ENCODE measurements at regions not wholly inside any gene's neighbourhood (a gene's known extent, or its start where the extent isn't known, plus 50 kb on each side); places are given as distances from the start of the nearest gene placed in this dataset.

- Histone ChIP-seq H3K9ac (ENCODE audit: insufficient read depth, low read length) (no peak overlapping the region), H3K79me2 (ENCODE audit: control insufficient read depth, insufficient read depth, low read length) (no peaks in the 10 kb centered on the region), H2AFZ (ENCODE audit: low read length) (no peak overlapping the region), H3K9me3 (ENCODE audit: control insufficient read depth, insufficient read depth, low read depth, low read length) (no peaks in the 10 kb centered on the region), H3K4me1 (ENCODE audit: control insufficient read depth, extremely low read depth, insufficient read depth, low read length) (no peaks in the 10 kb centered on the region), H3K4me2 (ENCODE audit: extremely low read depth, insufficient read depth, low read length) (no peak overlapping the region), H3K36me3 (ENCODE audit: control insufficient read depth, insufficient read depth, low read length) (no peaks in the 10 kb centered on the region), H3K27ac (ENCODE audit: insufficient read depth, low read length) (no peak overlapping the region), H3K4me3 (replicated peaks in 1 of 4; ENCODE audit: control extremely low read depth in 1 of 4, insufficient read depth in 1 of 4, low read depth in 3 of 4, low read length in 4 of 4) (no peak overlapping the region), H3K27me3 (ENCODE audit: control insufficient read depth, insufficient read depth, low read length) (no peaks in the 10 kb centered on the region), H4K20me1 (ENCODE audit: control insufficient read depth, extremely low read depth, insufficient read depth, low read length) (no peaks in the 10 kb centered on the region)
- no peak for DNase-seq (ENCODE audit: low read depth in 2 of 2)
- no peak for TF ChIP-seq CTCF (conservative IDR thresholded peaks at IDR 0.05 in 1 of 2, IDR thresholded peaks at IDR 0.05 in 1 of 2; ENCODE audit: low read depth in 1 of 2, low read length in 2 of 2)
- no peak for TF ChIP-seq EZH2 (IDR thresholded peaks at IDR 0.05; ENCODE audit: low read length, missing control alignments)
Measured at GRCh38 chr9:18275313-18275990, 198.5 kb upstream of the ADAMTSL1 start.

GRCh38 chr9:18281291-18281690 is 192.7 kb upstream of the ADAMTSL1 start:
- no peak overlapping the region for H3K27ac ChIP-seq (ENCODE audit: insufficient read depth, low read length)
- TF ChIP-seq CTCF (conservative IDR thresholded peaks at IDR 0.05 in 1 of 2, IDR thresholded peaks at IDR 0.05 in 1 of 2; ENCODE audit: low read depth in 1 of 2, low read length in 2 of 2): no peak
- TF ChIP-seq EZH2 (IDR thresholded peaks at IDR 0.05; ENCODE audit: low read length, missing control alignments): no peak
- no peak overlapping the region for H2AFZ ChIP-seq (ENCODE audit: low read length)
- no peak overlapping the region for H3K4me2 ChIP-seq (ENCODE audit: extremely low read depth, insufficient read depth, low read length)
- no peaks in the 10 kb centered on the region for H3K36me3 ChIP-seq (ENCODE audit: control insufficient read depth, insufficient read depth, low read length)
- H3K79me2 ChIP-seq (ENCODE audit: control insufficient read depth, insufficient read depth, low read length): no peaks in the 10 kb centered on the region
- no peaks in the 10 kb centered on the region for H3K4me1 ChIP-seq (ENCODE audit: control insufficient read depth, extremely low read depth, insufficient read depth, low read length)
- no peaks in the 10 kb centered on the region for H3K9me3 ChIP-seq (ENCODE audit: control insufficient read depth, insufficient read depth, low read depth, low read length)
- H3K9ac ChIP-seq (ENCODE audit: insufficient read depth, low read length): no peak overlapping the region
- H3K27me3 ChIP-seq (ENCODE audit: control insufficient read depth, insufficient read depth, low read length): no peaks in the 10 kb centered on the region
- H4K20me1 ChIP-seq (ENCODE audit: control insufficient read depth, extremely low read depth, insufficient read depth, low read length): no peaks in the 10 kb centered on the region
- no peak for DNase-seq (ENCODE audit: low read depth in 2 of 2)
- H3K4me3 ChIP-seq (replicated peaks in 1 of 4; ENCODE audit: control extremely low read depth in 1 of 4, insufficient read depth in 1 of 4, low read depth in 3 of 4, low read length in 4 of 4): no peak overlapping the region

- no peak overlapping the region for H3K9ac ChIP-seq (ENCODE audit: insufficient read depth, low read length)
- H3K9me3 ChIP-seq (ENCODE audit: control insufficient read depth, insufficient read depth, low read depth, low read length): no peaks in the 10 kb centered on the region
- no peaks in the 10 kb centered on the region for H3K36me3 ChIP-seq (ENCODE audit: control insufficient read depth, insufficient read depth, low read length)
- TF ChIP-seq CTCF (conservative IDR thresholded peaks at IDR 0.05 in 1 of 2, IDR thresholded peaks at IDR 0.05 in 1 of 2; ENCODE audit: low read depth in 1 of 2, low read length in 2 of 2): no peak
- TF ChIP-seq EZH2 (IDR thresholded peaks at IDR 0.05; ENCODE audit: low read length, missing control alignments): no peak
- H4K20me1 ChIP-seq (ENCODE audit: control insufficient read depth, extremely low read depth, insufficient read depth, low read length): no peaks in the 10 kb centered on the region
- H3K27ac ChIP-seq (ENCODE audit: insufficient read depth, low read length): no peak overlapping the region
- H3K27me3 ChIP-seq (ENCODE audit: control insufficient read depth, insufficient read depth, low read length): no peaks in the 10 kb centered on the region
- no peak overlapping the region for H2AFZ ChIP-seq (ENCODE audit: low read length)
- H3K4me2 ChIP-seq (ENCODE audit: extremely low read depth, insufficient read depth, low read length): no peak overlapping the region
- H3K79me2 ChIP-seq (ENCODE audit: control insufficient read depth, insufficient read depth, low read length): no peaks in the 10 kb centered on the region
- H3K4me1 ChIP-seq (ENCODE audit: control insufficient read depth, extremely low read depth, insufficient read depth, low read length): no peaks in the 10 kb centered on the region
- DNase-seq (ENCODE audit: low read depth in 2 of 2): no peak
- H3K4me3 ChIP-seq (replicated peaks in 1 of 4; ENCODE audit: control extremely low read depth in 1 of 4, insufficient read depth in 1 of 4, low read depth in 3 of 4, low read length in 4 of 4): no peak overlapping the region
Measured at GRCh38 chr9:18294229-18294628, 179.7 kb upstream of the ADAMTSL1 start.
